PC-3 (cell line): ENCODE measurements at regions not wholly inside any gene's neighbourhood (a gene's known extent, or its start where the extent isn't known, plus 50 kb on each side); places are given as distances from the start of the nearest gene placed in this dataset.

Experiments
- CTCF ChIP-seq: fragments of 300-600 bp; sonication (generic); conservative IDR thresholded peaks from 2 replicates; pipeline ENCODE4 v1.5.1; 2017; ENCODE audit warnings: antibody characterized with exemption, low read depth, mild to moderate bottlenecking, low read length
- EZH2phosphoT487 ChIP-seq: fragments of 300-600 bp; sonication (generic); IDR thresholded peaks from 2 replicates; pipeline ENCODE4 v1.6.1; 2018; ENCODE audit warnings: mild to moderate bottlenecking, antibody characterized with exemption, low read length, borderline replicate concordance

DNA sequence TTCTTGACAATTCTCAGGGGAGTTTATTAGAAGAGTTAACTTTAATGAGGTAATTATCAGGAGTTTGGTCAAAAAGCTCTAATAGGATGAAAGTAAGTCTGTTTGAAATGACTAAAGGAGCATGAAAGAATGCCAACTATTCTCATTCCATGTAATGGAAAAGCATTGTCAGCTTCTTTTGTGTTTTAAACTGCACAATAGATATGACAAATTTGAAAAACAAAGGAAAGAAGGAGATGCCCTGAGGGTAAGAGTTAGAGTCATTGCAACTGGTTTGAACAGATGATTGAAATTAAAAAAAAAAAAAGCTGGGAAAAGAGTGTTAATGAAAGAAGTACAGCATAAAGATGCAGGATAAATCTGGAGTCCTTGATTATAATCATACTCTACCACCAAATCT, 296.8 kb upstream of the FOLH1 start:
- no peak for TF ChIP-seq CTCF
- no peak for TF ChIP-seq EZH2phosphoT487
